SK-N-SH (cell line): ENCODE measurements at regions not wholly inside any gene's neighbourhood (a gene's known extent, or its start where the extent isn't known, plus 50 kb on each side); places are given as distances from the start of the nearest gene placed in this dataset.

Experiments used
- CTCF ChIP-seq: fragments of 200-600 bp; sonication (generic); IDR thresholded peaks from 2 replicates; pipeline ENCODE4 v1.6.1; 2017; ENCODE audit warnings: antibody characterized with exemption, mild to moderate bottlenecking, moderate library complexity
- ELF1 ChIP-seq: IDR thresholded peaks from 2 replicates; pipeline ENCODE4 v1.4.0; 2012
- FOXM1 ChIP-seq: IDR thresholded peaks from 2 replicates; pipeline ENCODE4 v1.4.0; 2012; ENCODE audit warnings: low read depth, mild to moderate bottlenecking
- NRF1 ChIP-seq: IDR thresholded peaks from 2 replicates; pipeline ENCODE4 v1.6.1; 2012; ENCODE audit warnings: low read depth, mild to moderate bottlenecking, low read length
- RAD21 ChIP-seq: IDR thresholded peaks from 2 replicates; pipeline ENCODE4 v1.6.1; 2012; ENCODE audit warnings: mild to moderate bottlenecking, low read length
- TAF1 ChIP-seq: IDR thresholded peaks from 2 replicates; pipeline ENCODE4 v1.6.1; 2012; ENCODE audit warnings: low read depth, mild to moderate bottlenecking, low read length, moderate library complexity, borderline replicate concordance
- TEAD4 ChIP-seq: IDR thresholded peaks from 2 replicates; pipeline ENCODE4 v1.4.0; 2012; ENCODE audit warnings: mild to moderate bottlenecking, borderline replicate concordance; ENCODE audit not compliant: insufficient read depth
- USF1 ChIP-seq: IDR thresholded peaks from 2 replicates; pipeline ENCODE4 v1.4.0; 2012; ENCODE audit warnings: low read depth, borderline replicate concordance
- TF ChIP-seq, protein P1 (sequence below): IDR thresholded peaks from 2 replicates; pipeline ENCODE4 v1.4.0; 2012; ENCODE audit warnings: low read depth

DNA sequence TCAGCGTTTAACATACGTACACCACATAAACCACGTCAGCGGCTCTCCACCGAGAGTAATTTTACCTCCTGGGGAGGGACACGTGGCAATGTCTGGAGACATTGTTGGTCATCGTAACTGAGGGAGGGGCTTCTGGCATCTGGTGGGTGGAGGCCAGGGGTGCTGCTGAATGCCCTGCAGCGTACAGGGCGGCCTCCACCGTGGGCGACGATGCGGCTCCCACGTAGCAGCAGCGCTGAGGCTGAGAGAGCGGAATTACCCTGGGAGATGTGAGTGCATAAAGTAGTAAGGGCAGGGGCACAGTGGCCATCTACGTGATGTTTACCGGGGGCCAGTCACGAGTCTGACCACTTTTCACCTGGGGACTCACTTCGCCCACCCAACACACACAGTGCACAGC lies 212.4 kb downstream of the RBFOX3 start:
- TF ChIP-seq USF1 (no peak), CTCF (no peak), ELF1 (no peak), FOXM1 (no peak), NRF1 (no peak), TEAD4 (no peak), TAF1 (no peak), RAD21 (no peak)
- TF ChIP-seq, protein P1, sequence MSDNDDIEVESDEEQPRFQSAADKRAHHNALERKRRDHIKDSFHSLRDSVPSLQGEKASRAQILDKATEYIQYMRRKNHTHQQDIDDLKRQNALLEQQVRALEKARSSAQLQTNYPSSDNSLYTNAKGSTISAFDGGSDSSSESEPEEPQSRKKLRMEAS: no peak
